ENCODE measurements at regions not wholly inside any gene's neighbourhood (a gene's known extent, or its start where the extent isn't known, plus 50 kb on each side); places are given as distances from the start of the nearest gene placed in this dataset.
"Not testable (repeated sequence)": the region's sequence is repeated elsewhere in the genome, so short reads cannot be mapped to it uniquely, and the experiment has no call there.

DNA sequence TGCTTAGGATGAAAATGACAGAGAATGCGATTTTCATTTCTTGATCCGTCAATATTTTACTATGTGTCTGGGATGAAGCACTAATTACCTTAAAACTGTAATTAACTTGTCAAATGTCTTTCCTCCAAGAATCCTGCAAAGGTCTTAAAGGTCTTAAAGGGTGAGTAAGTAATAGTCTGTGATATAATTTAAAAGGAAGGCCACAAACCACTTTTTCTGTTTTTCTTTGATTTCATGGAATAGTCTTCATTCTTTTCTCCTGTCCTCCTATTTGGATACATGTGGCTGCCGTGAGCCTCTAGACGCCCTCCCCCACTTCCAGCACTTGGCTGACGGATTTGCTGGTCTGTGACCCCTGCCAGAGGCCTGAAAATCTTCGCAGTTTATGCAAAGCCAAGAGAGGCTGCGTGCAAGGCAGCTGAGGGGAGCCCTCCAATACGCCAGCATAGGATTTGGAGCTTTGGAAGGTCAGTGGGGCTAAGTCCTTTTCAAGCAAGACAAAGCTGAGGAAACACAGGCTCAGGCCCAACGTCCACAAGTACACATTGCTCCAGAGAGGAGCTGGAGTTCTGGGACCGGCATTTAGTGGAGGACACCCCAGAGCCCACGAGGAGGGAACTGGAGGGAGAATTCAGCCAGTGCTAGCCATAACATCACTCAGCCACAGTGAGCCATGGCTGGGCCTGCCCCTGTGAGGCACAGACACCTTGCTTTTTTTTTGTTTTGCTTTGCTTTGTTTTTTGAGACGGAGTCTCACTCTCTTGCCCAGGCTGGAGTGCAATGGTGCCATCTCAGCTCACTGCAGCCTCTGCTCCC is 382.6 kb downstream of the SMOC2 start:
- H3K4me3 ChIP-seq (ENCODE audit: low read length), result no peak overlapping the region
- WGBS, result 36% methylated on average over 12 of the region's 12 CpGs
- DNase-seq (peak in 1 of 3 donors; percentile 73), ATAC-seq (peak in 1 of 2 donors; percentile 64)
- no peaks in the 10 kb centered on the region for H3K27me3 ChIP-seq (ENCODE audit: control insufficient read depth, insufficient read depth)
- no peak overlapping the region for H3K27ac ChIP-seq (ENCODE audit: low read length)
- H3K9me3 ChIP-seq (ENCODE audit: control insufficient read depth, low read length), result no peaks in the 10 kb centered on the region
- intact Hi-C loops (cut with DNase I), result no loop called here
- no peaks in the 10 kb centered on the region for H3K4me1 ChIP-seq (ENCODE audit: control insufficient read depth, insufficient read depth, low read length)

DNA sequence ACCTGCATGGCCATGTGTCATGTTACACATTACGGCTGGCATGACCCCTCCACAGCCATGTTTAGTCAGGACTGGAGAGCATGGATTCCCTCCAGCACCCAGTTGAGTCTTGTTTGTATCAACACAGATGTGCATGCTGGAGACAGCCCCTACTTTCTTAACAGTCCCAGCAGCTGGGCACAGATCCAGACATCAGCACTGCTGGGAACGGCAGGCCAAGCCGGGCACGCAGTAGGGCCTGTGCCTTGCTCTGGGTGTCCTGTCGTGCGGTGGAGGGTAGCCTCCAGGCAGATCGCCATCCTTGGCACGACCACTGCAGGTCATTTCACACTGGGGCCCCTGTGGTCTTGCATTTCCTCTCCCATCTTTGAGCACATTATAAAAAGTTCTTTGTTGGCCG is 381.4 kb downstream of the SMOC2 start:
- Histone ChIP-seq H3K9me3 (ENCODE audit: control insufficient read depth, low read length) (no peaks in the 10 kb centered on the region), H3K4me1 (ENCODE audit: control insufficient read depth, insufficient read depth, low read length) (no peaks in the 10 kb centered on the region), H3K27ac (ENCODE audit: low read length) (no peak overlapping the region), H3K27me3 (ENCODE audit: control insufficient read depth, insufficient read depth) (no peaks in the 10 kb centered on the region), H3K4me3 (ENCODE audit: low read length) (no peak overlapping the region)
- DNase-seq, result peak in 1 of 3 donors; percentile 54
- peak in 1 of 2 donors; percentile 36 for ATAC-seq
- intact Hi-C loops (cut with DNase I), result no loop called here
- 61% methylated on average over 9 of the region's 9 CpGs for WGBS

DNA sequence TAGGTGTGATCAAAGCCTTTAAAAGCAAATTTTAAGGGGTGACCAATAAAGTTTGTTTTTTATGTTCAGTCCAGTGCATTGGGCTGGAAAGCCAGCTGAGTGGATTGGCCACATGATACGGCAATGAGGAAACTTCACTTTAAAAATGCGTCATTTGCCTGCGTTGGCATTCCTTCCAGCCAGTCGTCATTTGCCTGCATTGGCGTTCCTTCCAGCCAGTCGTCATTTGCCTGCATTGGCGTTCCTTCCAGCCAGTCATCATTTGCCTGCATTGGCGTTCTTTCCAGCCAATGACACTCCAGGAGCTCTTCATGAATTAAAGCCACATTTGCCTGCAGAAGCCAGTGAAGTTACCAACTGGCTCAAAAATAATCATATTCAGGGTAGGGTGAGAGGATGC is 378.6 kb downstream of the SMOC2 start:
- no peak overlapping the region for H3K27ac ChIP-seq (ENCODE audit: low read length)
- ATAC-seq (no peak), DNase-seq (no peak)
- no peaks in the 10 kb centered on the region for H3K4me1 ChIP-seq (ENCODE audit: control insufficient read depth, insufficient read depth, low read length)
- H3K9me3 ChIP-seq (ENCODE audit: control insufficient read depth, low read length), result no peaks in the 10 kb centered on the region
- no peaks in the 10 kb centered on the region for H3K27me3 ChIP-seq (ENCODE audit: control insufficient read depth, insufficient read depth)
- H3K4me3 ChIP-seq (ENCODE audit: low read length), result no peak overlapping the region
- intact Hi-C loops (cut with DNase I), result no loop called here
- WGBS, result 79% methylated on average over 8 of the region's 8 CpGs

DNA sequence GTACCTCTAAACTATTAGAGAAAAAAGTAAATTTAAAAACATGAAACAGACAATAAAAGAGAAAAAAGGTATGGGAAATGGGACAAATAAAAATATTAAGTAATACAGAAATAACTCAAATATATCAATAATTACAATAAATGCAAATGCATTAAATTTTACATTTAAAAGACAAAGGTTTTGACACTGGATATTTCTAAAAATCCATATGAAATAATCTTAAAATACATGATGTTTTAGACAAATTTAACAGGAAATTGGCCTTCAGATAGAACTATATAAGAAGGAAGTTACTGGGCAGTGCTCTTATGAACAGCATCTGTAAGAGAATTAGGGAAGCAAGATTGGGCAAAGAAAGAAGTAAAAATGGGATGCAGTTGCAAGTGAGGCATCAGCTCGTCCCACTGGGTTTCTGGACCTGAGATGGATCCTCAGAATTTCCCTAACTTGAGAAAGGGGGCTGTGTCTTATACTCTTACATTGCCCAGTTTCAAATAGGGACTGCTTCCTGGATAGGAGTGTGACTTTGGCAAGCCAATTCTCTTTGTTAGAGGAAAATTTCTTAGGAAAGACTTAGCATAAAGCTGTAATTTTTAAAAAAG is 376.7 kb downstream of the SMOC2 start:
- intact Hi-C loops (cut with DNase I), result no loop called here
- no peak overlapping the region for H3K4me3 ChIP-seq (ENCODE audit: low read length)
- ATAC-seq (no peak), DNase-seq (no peak)
- no peak overlapping the region for H3K27ac ChIP-seq (ENCODE audit: low read length)
- H3K9me3 ChIP-seq (ENCODE audit: control insufficient read depth, low read length), result no peaks in the 10 kb centered on the region
- H3K27me3 ChIP-seq (ENCODE audit: control insufficient read depth, insufficient read depth), result no peaks in the 10 kb centered on the region
- 32% methylated on average over 1 of the region's 1 CpG for WGBS
- H3K4me1 ChIP-seq (ENCODE audit: control insufficient read depth, insufficient read depth, low read length), result no peaks in the 10 kb centered on the region

DNA sequence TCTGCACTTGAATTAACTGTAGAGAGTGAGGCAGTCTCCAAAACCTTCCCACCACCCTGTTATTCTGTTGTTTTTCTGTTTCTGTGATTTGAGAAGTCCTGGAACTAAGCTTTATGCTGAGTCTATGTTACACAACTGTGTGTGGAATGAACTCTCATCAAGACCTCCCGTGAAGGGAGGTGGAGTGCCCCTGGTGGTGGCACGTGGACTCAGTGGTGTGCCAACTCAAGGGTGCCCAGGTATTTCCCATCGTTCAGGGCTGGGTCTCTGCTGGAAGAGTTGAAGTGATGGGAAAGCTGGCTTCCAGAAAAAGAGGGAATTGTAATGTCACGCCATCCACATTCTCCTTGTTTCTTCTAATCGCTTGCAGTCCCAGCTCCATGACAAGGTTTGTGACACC is 374.2 kb downstream of the SMOC2 start:
- 61% methylated on average over 5 of the region's 5 CpGs for WGBS
- no peak overlapping the region for H3K4me3 ChIP-seq (ENCODE audit: low read length)
- H3K27ac ChIP-seq (ENCODE audit: low read length), result no peak overlapping the region
- DNase-seq, result no peak
- no peaks in the 10 kb centered on the region for H3K4me1 ChIP-seq (ENCODE audit: control insufficient read depth, insufficient read depth, low read length)
- no peak for ATAC-seq
- H3K27me3 ChIP-seq (ENCODE audit: control insufficient read depth, insufficient read depth), result no peaks in the 10 kb centered on the region
- intact Hi-C loops (cut with DNase I), result no loop called here
- H3K9me3 ChIP-seq (ENCODE audit: control insufficient read depth, low read length), result no peaks in the 10 kb centered on the region

DNA sequence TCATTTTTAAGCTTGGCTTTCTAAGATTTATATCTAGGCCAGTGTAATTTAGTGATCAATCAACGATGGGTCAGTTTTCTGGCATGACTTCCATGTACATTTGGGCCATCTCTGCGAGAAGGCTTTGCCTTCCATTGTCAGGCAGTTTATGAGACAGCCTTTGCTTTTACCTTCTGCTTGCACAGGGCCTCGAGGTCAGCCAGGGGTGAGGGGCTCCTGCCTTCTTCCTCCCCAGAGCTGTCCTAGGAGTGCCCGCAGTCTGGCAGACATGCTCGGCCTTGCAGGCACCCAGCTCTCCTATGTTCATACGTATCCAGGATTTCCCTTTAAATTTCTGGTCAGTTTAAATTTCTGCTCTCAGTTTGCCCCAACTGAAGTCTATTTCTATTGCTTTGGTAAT is 367.2 kb downstream of the SMOC2 start:
- ATAC-seq, result no peak
- Histone ChIP-seq H3K27ac (ENCODE audit: low read length) (no peak overlapping the region), H3K27me3 (ENCODE audit: control insufficient read depth, insufficient read depth) (no peaks in the 10 kb centered on the region), H3K4me1 (ENCODE audit: control insufficient read depth, insufficient read depth, low read length) (no peaks in the 10 kb centered on the region), H3K4me3 (ENCODE audit: low read length) (no peak overlapping the region), H3K9me3 (ENCODE audit: control insufficient read depth, low read length) (no peaks in the 10 kb centered on the region)
- intact Hi-C loops (cut with DNase I), result no loop called here
- 74% methylated on average over 6 of the region's 6 CpGs for WGBS
- DNase-seq, result no peak

DNA sequence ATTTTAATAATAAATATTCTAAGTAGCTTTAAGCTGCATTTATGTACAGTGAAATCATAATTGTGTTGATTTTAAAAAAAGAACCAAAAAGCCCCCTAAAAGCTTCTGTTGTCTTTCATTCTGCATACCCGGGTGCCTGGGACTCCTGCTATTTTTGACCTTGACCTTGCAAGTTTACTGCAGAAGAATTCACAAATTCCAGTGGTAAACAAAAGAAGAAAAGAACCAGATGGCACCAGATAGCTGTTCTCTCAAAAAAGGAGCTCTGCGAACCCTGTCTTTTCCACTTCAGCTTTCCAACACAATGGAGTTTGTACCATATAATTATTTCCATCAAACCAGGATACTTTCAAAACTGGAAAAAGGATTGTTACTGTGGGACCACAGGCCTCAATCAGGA is 363.3 kb downstream of the SMOC2 start:
- ATAC-seq (no peak), DNase-seq (no peak)
- H3K4me3 ChIP-seq (ENCODE audit: low read length), result no peak overlapping the region
- H3K27me3 ChIP-seq (ENCODE audit: control insufficient read depth, insufficient read depth), result no peaks in the 10 kb centered on the region
- WGBS, result 66% methylated on average over 2 of the region's 2 CpGs
- H3K27ac ChIP-seq (ENCODE audit: low read length), result no peak overlapping the region
- no peaks in the 10 kb centered on the region for H3K9me3 ChIP-seq (ENCODE audit: control insufficient read depth, low read length)
- H3K4me1 ChIP-seq (ENCODE audit: control insufficient read depth, insufficient read depth, low read length), result no peaks in the 10 kb centered on the region
- intact Hi-C loops (cut with DNase I), result no loop called here

DNA sequence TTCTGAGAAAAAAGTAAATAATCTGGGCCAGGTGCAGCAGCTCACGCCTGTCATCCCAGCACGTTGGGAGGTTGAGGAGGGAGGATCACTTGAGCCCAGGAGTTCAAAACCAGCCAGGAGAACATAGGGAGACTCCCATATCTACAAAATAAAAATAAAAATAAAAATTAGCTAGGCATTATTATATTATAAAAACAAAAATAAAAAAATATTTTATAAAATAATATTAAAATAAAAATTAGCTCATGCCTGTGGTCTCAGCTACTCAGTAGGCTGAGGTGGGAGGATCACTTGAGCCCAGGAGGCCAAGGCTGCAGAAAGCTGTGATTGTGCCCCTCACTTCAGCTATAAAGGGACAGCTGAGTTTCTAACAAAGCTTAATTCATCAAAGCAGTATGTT is 362.9 kb downstream of the SMOC2 start:
- H3K4me1 ChIP-seq (ENCODE audit: control insufficient read depth, insufficient read depth, low read length), result no peaks in the 10 kb centered on the region
- no peak overlapping the region for H3K4me3 ChIP-seq (ENCODE audit: low read length)
- no peak overlapping the region for H3K27ac ChIP-seq (ENCODE audit: low read length)
- no peaks in the 10 kb centered on the region for H3K9me3 ChIP-seq (ENCODE audit: control insufficient read depth, low read length)
- intact Hi-C loops (cut with DNase I), result no loop called here
- WGBS, result 83% methylated on average over 2 of the region's 2 CpGs
- DNase-seq (no peak), ATAC-seq (no peak)
- no peaks in the 10 kb centered on the region for H3K27me3 ChIP-seq (ENCODE audit: control insufficient read depth, insufficient read depth)

DNA sequence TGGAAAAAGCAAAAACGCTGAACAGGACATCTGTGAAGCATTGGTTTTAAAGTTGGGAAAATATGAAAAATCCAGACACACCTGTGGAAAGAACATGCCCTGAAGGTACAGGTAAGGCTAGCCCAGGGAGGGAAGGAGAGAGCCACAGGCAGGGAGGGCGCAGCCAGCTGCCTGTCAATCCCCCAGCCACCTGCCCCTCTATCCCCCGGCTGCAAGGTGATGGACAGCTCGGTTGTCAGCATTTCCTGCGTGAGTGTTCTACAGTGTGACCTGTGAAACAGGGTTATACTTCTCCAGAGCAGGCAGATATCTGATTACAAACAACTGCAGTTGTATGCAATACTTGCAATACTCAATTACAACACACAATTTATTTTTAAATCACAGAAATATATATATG is 358.1 kb downstream of the SMOC2 start:
- DNase-seq (no peak), ATAC-seq (no peak)
- 40% methylated on average over 5 of the region's 5 CpGs for WGBS
- no peak overlapping the region for H3K27ac ChIP-seq (ENCODE audit: low read length)
- H3K4me1 ChIP-seq (ENCODE audit: control insufficient read depth, insufficient read depth, low read length), result no peaks in the 10 kb centered on the region
- H3K4me3 ChIP-seq (ENCODE audit: low read length), result no peak overlapping the region
- intact Hi-C loops (cut with DNase I), result no loop called here
- H3K27me3 ChIP-seq (ENCODE audit: control insufficient read depth, insufficient read depth), result no peaks in the 10 kb centered on the region
- H3K9me3 ChIP-seq (ENCODE audit: control insufficient read depth, low read length), result no peaks in the 10 kb centered on the region

DNA sequence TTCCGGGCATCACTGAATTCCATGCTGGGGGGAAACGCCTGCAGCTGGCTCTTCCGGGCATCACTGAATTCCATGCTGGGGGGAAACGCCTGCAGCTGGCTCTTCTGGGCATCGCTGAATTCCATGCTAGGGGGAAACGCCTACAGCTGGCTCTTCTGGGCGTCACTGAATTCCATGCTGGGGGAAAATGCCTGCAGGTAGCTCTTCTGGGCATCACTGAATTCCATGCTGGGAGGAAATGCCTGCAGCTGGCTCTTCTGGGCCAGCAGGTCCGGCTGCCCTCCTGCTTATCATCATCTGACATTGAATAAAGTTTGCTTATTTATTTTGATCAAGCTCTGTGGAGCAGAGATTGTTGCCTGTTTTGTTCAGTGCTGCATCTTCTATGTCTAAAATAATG is 355.1 kb downstream of the SMOC2 start:
- Histone ChIP-seq H3K4me3 (ENCODE audit: low read length) (no peak overlapping the region), H3K9me3 (ENCODE audit: control insufficient read depth, low read length) (no peaks in the 10 kb centered on the region), H3K27ac (ENCODE audit: low read length) (no peak overlapping the region), H3K27me3 (ENCODE audit: control insufficient read depth, insufficient read depth) (no peaks in the 10 kb centered on the region), H3K4me1 (ENCODE audit: control insufficient read depth, insufficient read depth, low read length) (no peaks in the 10 kb centered on the region)
- 82% methylated on average over 8 of the region's 8 CpGs for WGBS
- intact Hi-C loops (cut with DNase I), result no loop called here
- no peak for ATAC-seq
- DNase-seq, result no peak

DNA sequence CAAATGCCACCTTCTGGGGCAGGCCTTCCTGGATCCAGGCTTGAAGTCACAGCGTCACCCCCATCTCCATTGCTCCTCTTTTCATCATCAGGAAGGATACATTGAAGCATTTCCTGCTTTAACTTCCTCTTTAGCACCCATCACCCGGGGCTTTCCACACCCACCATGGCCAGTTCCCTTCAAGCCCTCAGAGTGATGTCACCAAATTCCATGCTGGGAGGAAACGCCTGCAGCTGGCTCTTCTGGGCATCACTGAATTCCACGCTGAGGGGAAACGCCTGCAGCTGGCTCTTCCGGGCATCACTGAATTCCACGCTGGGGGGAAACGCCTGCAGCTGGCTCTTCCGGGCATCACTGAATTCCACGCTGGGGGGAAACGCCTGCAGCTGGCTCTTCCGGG is 354.6 kb downstream of the SMOC2 start:
- H3K27ac ChIP-seq (ENCODE audit: low read length); H3K4me3 ChIP-seq (ENCODE audit: low read length); H3K4me1 ChIP-seq (ENCODE audit: control insufficient read depth, insufficient read depth, low read length); DNase-seq; intact Hi-C loops (cut with DNase I); H3K27me3 ChIP-seq (ENCODE audit: control insufficient read depth, insufficient read depth); H3K9me3 ChIP-seq (ENCODE audit: control insufficient read depth, low read length); ATAC-seq: not testable (repeated sequence)
- 80% methylated on average over 8 of the region's 12 CpGs for whole genome bisulfite sequencing
